ENCODE measurements at regions not wholly inside any gene's neighbourhood (a gene's known extent, or its start where the extent isn't known, plus 50 kb on each side); places are given as distances from the start of the nearest gene placed in this dataset.

GRCh38 chr5:105033637-105034400, 1471.2 kb upstream of the NUDT12 start:
- TF ChIP-seq ZBTB7A (IDR thresholded peaks at IDR 0.05; ENCODE audit: low read depth) (no peak), YY1 (IDR thresholded peaks at IDR 0.05; ENCODE audit: low read depth) (no peak)

- TF ChIP-seq, protein P1, sequence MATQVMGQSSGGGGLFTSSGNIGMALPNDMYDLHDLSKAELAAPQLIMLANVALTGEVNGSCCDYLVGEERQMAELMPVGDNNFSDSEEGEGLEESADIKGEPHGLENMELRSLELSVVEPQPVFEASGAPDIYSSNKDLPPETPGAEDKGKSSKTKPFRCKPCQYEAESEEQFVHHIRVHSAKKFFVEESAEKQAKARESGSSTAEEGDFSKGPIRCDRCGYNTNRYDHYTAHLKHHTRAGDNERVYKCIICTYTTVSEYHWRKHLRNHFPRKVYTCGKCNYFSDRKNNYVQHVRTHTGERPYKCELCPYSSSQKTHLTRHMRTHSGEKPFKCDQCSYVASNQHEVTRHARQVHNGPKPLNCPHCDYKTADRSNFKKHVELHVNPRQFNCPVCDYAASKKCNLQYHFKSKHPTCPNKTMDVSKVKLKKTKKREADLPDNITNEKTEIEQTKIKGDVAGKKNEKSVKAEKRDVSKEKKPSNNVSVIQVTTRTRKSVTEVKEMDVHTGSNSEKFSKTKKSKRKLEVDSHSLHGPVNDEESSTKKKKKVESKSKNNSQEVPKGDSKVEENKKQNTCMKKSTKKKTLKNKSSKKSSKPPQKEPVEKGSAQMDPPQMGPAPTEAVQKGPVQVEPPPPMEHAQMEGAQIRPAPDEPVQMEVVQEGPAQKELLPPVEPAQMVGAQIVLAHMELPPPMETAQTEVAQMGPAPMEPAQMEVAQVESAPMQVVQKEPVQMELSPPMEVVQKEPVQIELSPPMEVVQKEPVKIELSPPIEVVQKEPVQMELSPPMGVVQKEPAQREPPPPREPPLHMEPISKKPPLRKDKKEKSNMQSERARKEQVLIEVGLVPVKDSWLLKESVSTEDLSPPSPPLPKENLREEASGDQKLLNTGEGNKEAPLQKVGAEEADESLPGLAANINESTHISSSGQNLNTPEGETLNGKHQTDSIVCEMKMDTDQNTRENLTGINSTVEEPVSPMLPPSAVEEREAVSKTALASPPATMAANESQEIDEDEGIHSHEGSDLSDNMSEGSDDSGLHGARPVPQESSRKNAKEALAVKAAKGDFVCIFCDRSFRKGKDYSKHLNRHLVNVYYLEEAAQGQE (IDR thresholded peaks at IDR 0.05; ENCODE audit: low read depth), result no peak
- TF ChIP-seq CEBPB (IDR thresholded peaks at IDR 0.05), result no peak
- TF ChIP-seq MAX (IDR thresholded peaks at IDR 0.05), result no peak
- no peak for TF ChIP-seq EGR1 (IDR thresholded peaks at IDR 0.05)
- TF ChIP-seq CREB1 (IDR thresholded peaks at IDR 0.05; ENCODE audit: low read depth), result no peak
- TF ChIP-seq NFIC (IDR thresholded peaks at IDR 0.05), result no peak
- TF ChIP-seq YY1 (IDR thresholded peaks at IDR 0.05; ENCODE audit: low read depth), result no peak
- no peak for TF ChIP-seq TCF12 (IDR thresholded peaks at IDR 0.05; ENCODE audit: low read depth)
- no peak for TF ChIP-seq TAF1 (IDR thresholded peaks at IDR 0.05; ENCODE audit: low read depth)
- no peak for TF ChIP-seq EP300 (IDR thresholded peaks at IDR 0.05; ENCODE audit: borderline replicate concordance)
- TF ChIP-seq, protein P2, sequence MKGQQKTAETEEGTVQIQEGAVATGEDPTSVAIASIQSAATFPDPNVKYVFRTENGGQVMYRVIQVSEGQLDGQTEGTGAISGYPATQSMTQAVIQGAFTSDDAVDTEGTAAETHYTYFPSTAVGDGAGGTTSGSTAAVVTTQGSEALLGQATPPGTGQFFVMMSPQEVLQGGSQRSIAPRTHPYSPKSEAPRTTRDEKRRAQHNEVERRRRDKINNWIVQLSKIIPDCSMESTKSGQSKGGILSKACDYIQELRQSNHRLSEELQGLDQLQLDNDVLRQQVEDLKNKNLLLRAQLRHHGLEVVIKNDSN (IDR thresholded peaks at IDR 0.05), result no peak
- TF ChIP-seq TEAD4 (IDR thresholded peaks at IDR 0.05), result no peak
- no peak for TF ChIP-seq FOXM1 (IDR thresholded peaks at IDR 0.05; ENCODE audit: borderline replicate concordance, low read depth)
- TF ChIP-seq ZBTB7A (IDR thresholded peaks at IDR 0.05; ENCODE audit: low read depth), result no peak
- no peak for TF ChIP-seq RAD21 (IDR thresholded peaks at IDR 0.05; ENCODE audit: low read depth)
Measured at GRCh38 chr5:105032917-105033316, 1470.3 kb upstream of the NUDT12 start.

GRCh38 chr5:105030153-105030552, 1467.6 kb upstream of the NUDT12 start:
- TF ChIP-seq TAF1 (IDR thresholded peaks at IDR 0.05; ENCODE audit: low read depth), result no peak
- TF ChIP-seq, protein P2 (IDR thresholded peaks at IDR 0.05), result no peak
- TF ChIP-seq EP300 (IDR thresholded peaks at IDR 0.05; ENCODE audit: borderline replicate concordance), result no peak
- TF ChIP-seq EGR1 (IDR thresholded peaks at IDR 0.05), result no peak

GRCh38 chr5:105015098-105015497, 1452.5 kb upstream of the NUDT12 start:
- TF ChIP-seq EP300 (IDR thresholded peaks at IDR 0.05; ENCODE audit: borderline replicate concordance), result no peak
- no peak for TF ChIP-seq NFIC (IDR thresholded peaks at IDR 0.05)
- no peak for TF ChIP-seq ZBTB7A (IDR thresholded peaks at IDR 0.05; ENCODE audit: low read depth)
- no peak for TF ChIP-seq EGR1 (IDR thresholded peaks at IDR 0.05)
- TF ChIP-seq CEBPB (IDR thresholded peaks at IDR 0.05), result no peak
- TF ChIP-seq TEAD4 (IDR thresholded peaks at IDR 0.05), result no peak
- TF ChIP-seq, protein P2 (IDR thresholded peaks at IDR 0.05), result no peak
- TF ChIP-seq FOXM1 (IDR thresholded peaks at IDR 0.05; ENCODE audit: borderline replicate concordance, low read depth), result no peak
- TF ChIP-seq TCF12 (IDR thresholded peaks at IDR 0.05; ENCODE audit: low read depth), result no peak
- TF ChIP-seq TAF1 (IDR thresholded peaks at IDR 0.05; ENCODE audit: low read depth), result no peak
- TF ChIP-seq CREB1 (IDR thresholded peaks at IDR 0.05; ENCODE audit: low read depth), result no peak

- no peak for TF ChIP-seq MAX (IDR thresholded peaks at IDR 0.05)
- TF ChIP-seq NFIC (IDR thresholded peaks at IDR 0.05), result no peak
- TF ChIP-seq YY1 (IDR thresholded peaks at IDR 0.05; ENCODE audit: low read depth), result no peak
- TF ChIP-seq, protein P1 (IDR thresholded peaks at IDR 0.05; ENCODE audit: low read depth), result no peak
- no peak for TF ChIP-seq EGR1 (IDR thresholded peaks at IDR 0.05)
Measured at GRCh38 chr5:104998572-104998971, 1436.0 kb upstream of the NUDT12 start.

DNA sequence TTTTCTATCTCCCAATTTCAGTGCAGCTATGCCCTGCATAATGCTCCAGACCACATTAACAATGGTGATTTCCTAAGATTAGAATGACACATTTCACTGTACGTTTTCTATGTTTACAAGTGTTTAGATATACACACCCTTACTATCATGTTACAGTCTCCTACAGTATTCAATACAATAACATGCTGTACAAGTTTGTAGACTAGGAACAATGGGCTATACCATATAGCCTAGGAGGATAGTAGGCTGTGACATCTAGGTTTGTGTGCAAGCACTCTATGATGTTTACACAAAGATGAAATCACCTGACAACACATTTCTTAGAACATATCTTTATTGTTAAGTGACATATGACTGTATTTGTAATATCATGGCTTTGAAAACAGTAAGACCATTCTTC, 1435.6 kb upstream of the NUDT12 start:
- TF ChIP-seq EP300 (IDR thresholded peaks at IDR 0.05; ENCODE audit: borderline replicate concordance) (no peak), TCF12 (IDR thresholded peaks at IDR 0.05; ENCODE audit: low read depth) (no peak), NFIC (IDR thresholded peaks at IDR 0.05) (no peak), CREB1 (IDR thresholded peaks at IDR 0.05; ENCODE audit: low read depth) (no peak), MAX (IDR thresholded peaks at IDR 0.05) (no peak), TEAD4 (IDR thresholded peaks at IDR 0.05) (no peak), CEBPB (IDR thresholded peaks at IDR 0.05) (no peak), ZBTB7A (IDR thresholded peaks at IDR 0.05; ENCODE audit: low read depth) (no peak), YY1 (IDR thresholded peaks at IDR 0.05; ENCODE audit: low read depth) (no peak), EGR1 (IDR thresholded peaks at IDR 0.05) (no peak), RAD21 (IDR thresholded peaks at IDR 0.05; ENCODE audit: low read depth) (no peak), FOXM1 (IDR thresholded peaks at IDR 0.05; ENCODE audit: borderline replicate concordance, low read depth) (no peak), TAF1 (IDR thresholded peaks at IDR 0.05; ENCODE audit: low read depth) (no peak)
- TF ChIP-seq, protein P2 (IDR thresholded peaks at IDR 0.05), result no peak
- TF ChIP-seq, protein P1 (IDR thresholded peaks at IDR 0.05; ENCODE audit: low read depth), result no peak
